Thyroid gland (tissue), 4 donors: ENCODE measurements at regions not wholly inside any gene's neighbourhood (a gene's known extent, or its start where the extent isn't known, plus 50 kb on each side); places are given as distances from the start of the nearest gene placed in this dataset.

Experiments used
- CTCF ChIP-seq, 6 experiments: fragments of 200-600 bp in 3 of 6; fragments of 450-650 bp in 3 of 6; sonication (generic) in 3 of 6; IDR thresholded peaks; one replicate each; pipeline ENCODE4 v1.5.1; 2016 to 2019; ENCODE audit warnings: antibody characterized with exemption in 6 of 6, mild to moderate bottlenecking in 2 of 6, inconsistent platforms in 1 of 6, moderate library complexity in 1 of 6
- POLR2A ChIP-seq, 2 donors: fragments of 450-650 bp; IDR thresholded peaks; one replicate each; pipeline ENCODE4 v1.6.1; 2017; ENCODE audit warnings: antibody characterized with exemption in 2 of 2, mild to moderate bottlenecking in 2 of 2, moderate library complexity in 1 of 2

- TF ChIP-seq POLR2A (IDR thresholded peaks at IDR 0.05) (no peak), CTCF (IDR thresholded peaks at IDR 0.05) (no peak)
Measured at GRCh38 chr13:38636761-38637160, 50.1 kb upstream of the FREM2 start.
